T-helper 17 cell (primary cell): ENCODE measurements at regions not wholly inside any gene's neighbourhood (a gene's known extent, or its start where the extent isn't known, plus 50 kb on each side); places are given as distances from the start of the nearest gene placed in this dataset.

Source experiments
- ATAC-seq: fragments of 150-1000 bp; cut with Tn5 transposase; 2 replicates; pipeline ENCODE4 v1.10.0; 2021; ENCODE audit warnings: mild to moderate bottlenecking, moderate library complexity
- DNase-seq, 3 donors: peaks; one replicate each; pipeline versions ENCODE4 v3.0.0 to v3.0.0-alpha.2; 2020 to 2021
- H3K9me3 ChIP-seq: one replicate; pipeline ENCODE4 v1.7.0; 2013; ENCODE audit warnings: low read length, mild to moderate bottlenecking; ENCODE audit not compliant: control insufficient read depth, poor library complexity, severe bottlenecking
- H3K27ac Mint-ChIP-seq: one replicate; pipeline ENCODE4 v1.8.0; 2022; ENCODE audit warnings: mild to moderate bottlenecking, moderate library complexity, mixed read lengths
- H3K27me3 Mint-ChIP-seq: one replicate; pipeline ENCODE4 v1.8.0; 2022; ENCODE audit warnings: mixed read lengths
- H3K36me3 Mint-ChIP-seq: one replicate; pipeline ENCODE4 v1.8.0; 2022; ENCODE audit warnings: low read depth, mixed read lengths
- H3K4me1 Mint-ChIP-seq: one replicate; pipeline ENCODE4 v1.8.0; 2022; ENCODE audit warnings: mild to moderate bottlenecking, mixed read lengths
- H3K4me3 Mint-ChIP-seq: one replicate; pipeline ENCODE4 v1.8.0; 2022; ENCODE audit warnings: mild to moderate bottlenecking, moderate library complexity, mixed read lengths

DNA sequence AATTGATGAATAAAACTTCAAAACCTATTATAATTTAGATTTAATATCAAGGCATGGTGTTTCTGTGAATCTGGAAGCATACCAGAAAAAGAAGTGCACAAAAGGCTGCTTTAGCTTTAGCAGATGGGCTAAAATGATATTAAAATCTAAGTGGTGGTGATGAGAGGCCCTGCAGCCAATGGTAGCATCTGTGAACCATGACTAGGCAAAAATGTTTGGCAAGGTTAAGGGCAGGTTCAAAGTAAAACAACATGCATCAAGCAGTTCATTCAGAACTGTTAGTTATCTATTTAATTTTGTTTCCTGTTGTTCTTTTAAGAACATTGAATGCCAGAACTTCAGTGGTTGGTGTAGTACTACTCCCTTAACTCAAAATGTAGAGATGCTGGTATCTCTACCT, 1736.9 kb upstream of the CELF4 start:
- no peak for DNase-seq
- Mint-ChIP-seq H3K36me3 (no peaks in the 10 kb centered on the region), H3K4me1 (no peaks in the 10 kb centered on the region), H3K4me3 (no peak overlapping the region), H3K27ac (no peak overlapping the region), H3K27me3 (no peaks in the 10 kb centered on the region)
- no peaks in the 10 kb centered on the region for H3K9me3 ChIP-seq
- no peak for ATAC-seq

DNA sequence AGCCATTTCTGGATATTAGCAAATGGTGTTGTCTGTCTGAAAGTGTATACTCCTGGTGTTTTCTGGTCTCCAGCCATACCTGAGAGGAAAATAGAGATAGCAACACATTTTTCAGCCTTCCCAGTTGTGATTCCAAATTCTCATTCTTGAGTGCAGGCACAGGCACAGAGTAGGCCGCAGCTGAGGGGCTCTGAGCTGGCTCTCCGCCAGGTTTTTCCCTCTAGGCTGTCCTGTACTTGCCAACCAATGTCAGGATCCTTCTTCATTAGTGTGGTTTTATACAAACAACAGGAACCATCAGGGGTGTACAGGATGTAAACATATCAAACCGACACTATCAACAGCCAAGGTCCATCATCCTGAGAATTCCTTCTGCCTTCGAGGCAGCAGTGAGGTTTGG, 1733.6 kb upstream of the CELF4 start:
- H3K27ac Mint-ChIP-seq = no peak overlapping the region
- no peak for DNase-seq
- no peaks in the 10 kb centered on the region for H3K9me3 ChIP-seq
- H3K27me3 Mint-ChIP-seq = no peaks in the 10 kb centered on the region
- no peak overlapping the region for H3K4me3 Mint-ChIP-seq
- H3K4me1 Mint-ChIP-seq = no peaks in the 10 kb centered on the region
- peaks cover 1% of the 10 kb centered on the region for H3K36me3 Mint-ChIP-seq
- no peak for ATAC-seq

DNA sequence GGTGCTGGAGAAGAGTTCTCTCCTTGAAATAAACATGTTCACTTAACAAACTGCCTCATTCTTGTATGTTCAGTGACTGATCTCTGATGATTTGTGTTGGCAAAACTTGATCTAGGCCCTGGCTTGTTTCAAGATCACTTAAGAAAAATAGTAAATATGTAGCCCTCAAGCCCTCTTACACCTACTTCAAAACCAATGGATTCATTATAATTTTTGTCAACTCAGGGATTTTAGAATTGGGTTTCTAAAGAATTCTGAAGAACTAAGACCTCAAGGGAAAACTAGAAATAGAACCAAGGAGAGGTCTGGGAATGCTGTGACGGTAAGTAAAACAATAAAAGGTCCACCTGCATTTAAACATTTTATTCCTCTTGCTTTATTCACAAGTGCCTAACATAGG, 1731.6 kb upstream of the CELF4 start:
- H3K4me3 Mint-ChIP-seq = no peak overlapping the region
- no peaks in the 10 kb centered on the region for H3K9me3 ChIP-seq
- H3K36me3 Mint-ChIP-seq = peaks cover 2% of the 10 kb centered on the region
- H3K27ac Mint-ChIP-seq = no peak overlapping the region
- H3K4me1 Mint-ChIP-seq = no peaks in the 10 kb centered on the region
- H3K27me3 Mint-ChIP-seq = no peaks in the 10 kb centered on the region
- DNase-seq (no peak), ATAC-seq (no peak)

DNA sequence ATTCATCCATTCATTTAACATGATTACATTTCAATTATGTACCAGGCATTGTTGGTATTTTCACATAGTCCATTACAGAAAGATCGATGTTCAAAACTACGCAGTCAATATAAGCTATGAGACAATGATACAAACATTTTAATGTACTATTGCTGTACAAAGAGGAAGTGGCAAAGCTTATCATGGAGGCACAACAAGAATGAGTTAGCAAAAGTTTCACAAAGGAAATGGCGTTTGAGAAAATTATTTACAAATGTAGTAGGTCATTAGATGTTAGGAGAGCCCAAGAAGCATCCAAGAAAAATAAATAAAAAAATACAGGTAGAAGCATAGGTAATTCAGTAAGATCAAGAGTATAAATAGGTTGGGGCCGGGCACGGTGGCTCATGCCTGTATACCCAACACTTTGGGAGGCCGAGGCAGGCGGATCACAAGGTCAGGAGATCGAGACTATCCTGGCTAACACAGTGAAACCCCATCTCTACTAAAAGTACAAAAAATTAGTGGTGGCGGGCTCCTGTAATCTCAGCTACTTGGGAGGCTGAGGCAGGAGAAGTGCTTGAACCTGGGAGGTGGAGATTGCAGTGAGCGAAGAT, 1730.8 kb upstream of the CELF4 start:
- no peaks in the 10 kb centered on the region for H3K9me3 ChIP-seq
- Mint-ChIP-seq H3K4me1 (no peaks in the 10 kb centered on the region), H3K36me3 (peaks cover 2% of the 10 kb centered on the region), H3K27me3 (no peaks in the 10 kb centered on the region), H3K27ac (no peak overlapping the region), H3K4me3 (no peak overlapping the region)
- ATAC-seq (no peak), DNase-seq (no peak)

DNA sequence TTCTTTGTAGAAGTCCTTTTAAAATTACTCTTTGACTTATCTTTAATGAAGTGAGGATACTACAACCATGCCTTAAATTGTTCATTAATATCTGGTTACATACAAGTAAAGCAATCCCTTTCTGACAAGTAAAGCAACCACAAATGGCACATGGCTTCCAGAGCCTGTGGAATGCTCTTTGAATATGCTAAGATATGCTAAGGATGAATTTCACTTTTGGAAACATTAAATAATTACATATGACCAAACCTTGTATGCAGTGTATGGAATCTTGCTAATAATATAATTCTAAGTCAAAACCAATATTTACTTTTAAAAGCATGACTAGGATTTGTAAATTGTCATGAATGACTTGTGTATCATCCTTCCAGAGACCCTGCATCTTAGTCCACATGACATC, 1711.2 kb upstream of the CELF4 start:
- no peaks in the 10 kb centered on the region for H3K27me3 Mint-ChIP-seq
- no peak for ATAC-seq
- no peak overlapping the region for H3K27ac Mint-ChIP-seq

DNA sequence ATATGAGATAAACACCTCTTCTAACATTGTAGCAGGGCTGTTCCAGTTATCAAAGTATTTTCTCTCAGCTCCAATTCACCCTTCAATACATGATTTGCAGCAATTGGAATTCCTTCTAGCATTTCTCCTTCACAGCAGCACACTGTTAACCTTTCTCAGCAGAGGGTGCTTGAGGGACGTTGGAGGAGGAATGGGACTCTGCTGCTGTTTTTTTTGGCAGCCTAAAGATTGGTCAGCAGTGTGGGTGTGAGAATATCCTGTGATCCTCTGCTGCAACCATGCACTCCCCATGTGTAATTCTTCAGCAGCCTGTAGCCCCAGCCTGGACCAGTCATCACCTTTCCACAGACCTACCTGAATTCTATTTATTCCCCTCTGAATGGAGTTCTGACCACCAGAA, 1708.9 kb upstream of the CELF4 start:
- no peak for ATAC-seq
- H3K27ac Mint-ChIP-seq = no peak overlapping the region
- H3K4me1 Mint-ChIP-seq = no peaks in the 10 kb centered on the region
- H3K9me3 ChIP-seq = no peaks in the 10 kb centered on the region
- H3K36me3 Mint-ChIP-seq = no peaks in the 10 kb centered on the region
- no peaks in the 10 kb centered on the region for H3K27me3 Mint-ChIP-seq
- DNase-seq = no peak
- H3K4me3 Mint-ChIP-seq = no peak overlapping the region

More for the DNA sequence above, 1711.2 kb upstream of the CELF4 start:
- H3K9me3 ChIP-seq = no peaks in the 10 kb centered on the region
- no peaks in the 10 kb centered on the region for H3K36me3 Mint-ChIP-seq
- DNase-seq = no peak
- H3K4me3 Mint-ChIP-seq = no peak overlapping the region
- H3K4me1 Mint-ChIP-seq = no peaks in the 10 kb centered on the region

DNA sequence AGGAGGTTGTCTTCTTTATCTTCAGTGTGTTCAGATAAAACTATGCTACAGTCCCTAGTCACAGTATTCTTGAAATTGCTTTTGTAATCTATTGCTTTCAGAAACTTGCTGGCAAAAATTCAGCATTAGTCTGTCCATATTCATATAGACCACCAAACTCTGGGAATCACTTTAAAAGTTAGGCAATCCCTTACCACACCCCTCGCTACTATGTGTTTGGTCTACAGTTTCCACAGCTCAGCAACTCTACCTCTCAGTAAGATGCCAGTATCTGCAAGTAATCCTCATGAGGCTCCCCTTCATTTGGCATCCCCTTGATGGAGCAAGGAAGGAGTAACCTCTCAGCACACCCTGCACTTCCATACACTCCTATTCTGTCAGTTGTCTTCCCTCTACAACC, 1706.6 kb upstream of the CELF4 start:
- DNase-seq (no peak), ATAC-seq (no peak)
- Mint-ChIP-seq H3K27me3 (no peaks in the 10 kb centered on the region), H3K36me3 (no peaks in the 10 kb centered on the region), H3K27ac (no peak overlapping the region), H3K4me3 (no peak overlapping the region), H3K4me1 (no peaks in the 10 kb centered on the region)
- no peaks in the 10 kb centered on the region for H3K9me3 ChIP-seq

DNA sequence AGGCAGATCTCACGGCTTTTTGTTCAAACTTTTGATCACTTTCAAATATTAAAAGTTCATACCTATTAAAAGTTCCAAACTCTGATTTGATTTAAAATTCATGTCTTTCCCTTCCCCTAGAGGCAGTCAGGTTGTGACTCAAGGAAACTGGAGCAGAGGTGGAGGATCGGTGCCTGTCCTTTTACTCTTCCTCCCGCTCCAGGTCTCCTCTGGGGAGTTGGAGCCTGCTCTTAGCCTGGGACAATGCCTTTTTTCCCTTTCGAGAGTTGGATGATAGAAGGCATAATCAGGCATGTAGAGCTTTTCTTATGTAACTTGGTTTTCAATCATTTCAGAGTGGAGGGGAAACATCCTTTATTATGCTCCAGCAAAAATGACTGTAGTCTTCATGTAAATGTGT, 1706.1 kb upstream of the CELF4 start:
- no peaks in the 10 kb centered on the region for H3K4me1 Mint-ChIP-seq
- H3K27ac Mint-ChIP-seq = no peak overlapping the region
- ATAC-seq = no peak

DNA sequence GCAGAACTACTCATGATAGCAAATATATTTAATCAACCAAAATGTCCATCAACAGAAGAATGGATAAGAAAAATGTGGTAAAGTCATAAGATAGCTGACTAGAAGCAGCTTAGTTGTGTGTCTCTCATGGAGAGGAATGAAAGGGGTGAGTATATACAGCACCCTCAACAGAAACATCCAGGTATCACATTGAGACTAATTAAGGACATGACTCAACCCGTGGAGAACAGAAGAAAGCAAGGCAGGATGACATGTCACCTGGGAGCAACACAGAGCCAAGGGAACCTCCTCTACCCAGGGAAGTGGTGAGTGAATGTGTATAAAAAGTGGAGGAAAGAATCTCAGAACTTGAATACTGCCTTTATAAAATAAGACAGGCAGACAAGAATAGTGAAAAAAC, 1695.0 kb upstream of the CELF4 start:
- DNase-seq (no peak), ATAC-seq (no peak)
- H3K9me3 ChIP-seq = no peaks in the 10 kb centered on the region
- Mint-ChIP-seq H3K4me1 (no peaks in the 10 kb centered on the region), H3K27ac (no peak overlapping the region), H3K36me3 (no peaks in the 10 kb centered on the region), H3K27me3 (no peaks in the 10 kb centered on the region), H3K4me3 (no peak overlapping the region)

More for the DNA sequence above, 1706.1 kb upstream of the CELF4 start:
- H3K9me3 ChIP-seq = no peaks in the 10 kb centered on the region
- DNase-seq = no peak
- Mint-ChIP-seq H3K36me3 (no peaks in the 10 kb centered on the region), H3K4me3 (no peak overlapping the region), H3K27me3 (no peaks in the 10 kb centered on the region)

DNA sequence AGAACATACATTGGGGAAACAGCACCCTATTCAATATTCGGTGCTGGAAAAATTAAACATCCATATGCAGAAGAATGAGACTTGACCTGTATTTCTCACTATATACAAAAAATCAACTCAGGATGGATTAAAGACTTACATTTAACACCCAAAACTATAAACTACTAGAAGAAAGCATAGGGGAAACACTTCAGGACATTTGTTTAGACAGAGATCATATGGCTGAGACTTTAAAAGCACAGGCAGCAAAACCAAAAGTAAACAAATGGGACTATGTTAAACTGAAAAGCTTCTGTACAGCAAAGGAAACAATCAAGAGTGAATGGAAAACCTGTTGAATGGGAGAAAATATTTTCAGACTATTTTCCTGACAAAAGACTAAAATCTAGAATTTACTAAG, 1694.1 kb upstream of the CELF4 start:
- H3K4me3 Mint-ChIP-seq = no peak overlapping the region
- no peak for DNase-seq
- no peaks in the 10 kb centered on the region for H3K36me3 Mint-ChIP-seq
- H3K4me1 Mint-ChIP-seq = no peaks in the 10 kb centered on the region
- H3K9me3 ChIP-seq = no peaks in the 10 kb centered on the region
- H3K27ac Mint-ChIP-seq = no peak overlapping the region
- no peak for ATAC-seq
- no peaks in the 10 kb centered on the region for H3K27me3 Mint-ChIP-seq

DNA sequence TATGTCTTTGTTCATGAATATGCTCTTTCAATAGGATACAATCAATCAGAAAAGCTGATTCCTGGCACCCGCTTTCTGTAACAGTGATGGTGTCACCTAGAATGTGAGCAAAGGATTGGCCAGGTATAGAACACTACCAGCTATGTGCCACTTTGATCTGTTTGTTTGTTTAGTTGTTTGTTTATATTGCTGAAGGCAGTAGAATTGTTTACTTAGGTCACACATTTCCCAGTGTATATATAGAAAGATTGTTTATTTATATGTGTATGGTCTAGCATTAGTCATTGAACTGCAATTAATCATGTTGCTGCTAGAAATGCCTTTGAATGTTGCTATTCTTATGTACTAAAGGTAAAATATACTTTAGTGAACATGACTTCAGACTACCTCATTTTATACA, 1678.6 kb upstream of the CELF4 start:
- DNase-seq (no peak), ATAC-seq (no peak)
- no peaks in the 10 kb centered on the region for H3K36me3 Mint-ChIP-seq
- no peaks in the 10 kb centered on the region for H3K9me3 ChIP-seq
- no peak overlapping the region for H3K27ac Mint-ChIP-seq
- H3K27me3 Mint-ChIP-seq = no peaks in the 10 kb centered on the region
- H3K4me3 Mint-ChIP-seq = no peak overlapping the region
- H3K4me1 Mint-ChIP-seq = no peaks in the 10 kb centered on the region

DNA sequence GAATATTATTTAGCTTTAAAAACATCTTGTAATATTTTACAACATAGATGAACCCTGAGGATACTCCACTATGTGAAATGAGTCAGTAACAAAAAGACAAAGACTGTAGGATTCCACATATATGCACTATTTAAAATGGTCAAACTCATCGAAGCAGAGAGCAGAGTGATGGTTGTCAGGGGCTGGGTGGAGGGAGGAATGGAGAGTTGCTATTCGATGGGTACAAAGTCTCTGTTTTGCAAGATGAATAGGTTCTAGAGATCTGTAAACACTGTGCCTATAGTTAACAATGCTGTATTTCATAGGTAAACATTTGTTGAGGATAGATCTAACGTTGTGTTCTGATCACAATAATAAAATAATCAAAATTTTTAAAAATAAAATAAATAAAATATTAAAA, 1675.9 kb upstream of the CELF4 start:
- Mint-ChIP-seq H3K36me3 (no peaks in the 10 kb centered on the region), H3K4me1 (no peaks in the 10 kb centered on the region)
- no peak for ATAC-seq

DNA sequence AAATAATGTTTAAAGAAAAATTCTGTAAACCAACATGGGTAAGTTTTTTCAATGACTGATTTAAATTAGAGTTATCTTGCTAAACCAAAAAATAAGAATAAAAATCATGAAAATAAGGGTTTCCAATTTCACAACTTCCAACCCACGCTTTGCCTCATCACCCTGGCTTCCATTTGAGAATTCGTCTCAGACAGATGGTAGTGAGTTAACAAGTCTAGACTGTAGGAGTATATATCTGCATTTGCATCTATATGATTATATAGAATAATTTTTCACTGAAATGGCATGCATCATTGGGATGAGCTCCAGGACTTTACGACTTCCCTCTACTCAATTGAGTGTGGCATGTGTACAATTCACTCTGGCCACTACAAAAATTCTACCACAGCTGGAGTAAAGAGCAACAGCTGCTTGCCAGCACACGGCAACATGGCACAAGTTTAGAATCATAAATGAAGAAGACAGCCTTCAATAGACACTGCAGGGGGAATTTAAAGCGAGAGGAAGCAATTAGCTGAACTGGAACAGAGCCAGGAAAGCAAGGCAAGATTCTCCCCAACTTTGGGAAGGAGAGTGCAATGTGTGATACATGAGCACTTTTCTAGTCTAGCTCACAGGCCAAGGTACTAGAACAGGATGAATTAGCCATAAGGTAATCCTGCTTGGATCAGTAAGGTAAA, 1673.5 kb upstream of the CELF4 start:
- no peaks in the 10 kb centered on the region for H3K27me3 Mint-ChIP-seq
- no peaks in the 10 kb centered on the region for H3K4me1 Mint-ChIP-seq
- no peak overlapping the region for H3K27ac Mint-ChIP-seq
- ATAC-seq = no peak
- H3K4me3 Mint-ChIP-seq = no peak overlapping the region
- H3K9me3 ChIP-seq = no peaks in the 10 kb centered on the region
- no peaks in the 10 kb centered on the region for H3K36me3 Mint-ChIP-seq
- no peak for DNase-seq

More for the DNA sequence above, 1675.9 kb upstream of the CELF4 start:
- H3K27ac Mint-ChIP-seq = no peak overlapping the region
- no peaks in the 10 kb centered on the region for H3K9me3 ChIP-seq
- H3K4me3 Mint-ChIP-seq = no peak overlapping the region
- no peaks in the 10 kb centered on the region for H3K27me3 Mint-ChIP-seq
- no peak for DNase-seq

DNA sequence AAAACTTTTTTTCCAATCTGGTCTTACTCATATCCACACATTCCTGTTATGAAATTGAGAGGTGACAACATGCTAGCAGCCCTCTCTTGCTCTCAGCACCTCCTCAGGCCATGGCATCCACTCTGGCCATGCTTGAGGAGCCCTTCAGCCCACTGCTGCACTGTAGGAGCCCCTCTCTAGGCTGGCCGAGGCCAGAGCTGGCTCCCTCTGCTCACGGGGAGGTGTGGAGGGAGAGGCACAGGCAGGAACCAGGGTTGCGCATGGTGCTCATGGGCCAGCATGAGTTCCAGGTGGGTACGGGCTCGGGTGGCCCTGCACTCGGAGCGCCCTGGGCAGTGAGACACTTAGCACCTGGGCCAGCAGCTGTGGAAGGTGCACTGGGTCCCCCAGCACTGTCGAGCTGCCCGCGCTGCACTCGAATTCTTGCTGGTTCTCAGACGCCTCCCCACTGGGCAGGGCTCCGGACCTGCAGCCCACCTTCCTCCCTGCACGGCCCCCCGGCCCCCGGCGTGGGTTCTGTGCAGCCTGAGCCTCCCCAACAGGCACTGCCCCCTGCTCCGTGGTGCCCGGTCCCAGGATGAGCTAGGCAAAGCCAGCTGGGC, 1669.6 kb upstream of the CELF4 start:
- no peaks in the 10 kb centered on the region for H3K27me3 Mint-ChIP-seq
- no peaks in the 10 kb centered on the region for H3K4me1 Mint-ChIP-seq
- no peaks in the 10 kb centered on the region for H3K36me3 Mint-ChIP-seq
- no peak overlapping the region for H3K4me3 Mint-ChIP-seq
- H3K9me3 ChIP-seq = no peaks in the 10 kb centered on the region
- ATAC-seq (no peak), DNase-seq (no peak)
- no peak overlapping the region for H3K27ac Mint-ChIP-seq
